Parathyroid adenoma (tissue), 2 donors: ENCODE measurements at regions not wholly inside any gene's neighbourhood (a gene's known extent, or its start where the extent isn't known, plus 50 kb on each side); places are given as distances from the start of the nearest gene placed in this dataset.

ENCODE experiments used
- H2AFZ ChIP-seq: fragments of 300-600 bp; sonication (generic); one replicate; pipeline ENCODE4 v1.7.0; 2017; ENCODE audit warnings: antibody characterized with exemption, mild to moderate bottlenecking
- H3K27ac ChIP-seq: fragments of 300-600 bp; sonication (generic); one replicate; pipeline ENCODE4 v1.7.0; 2017
- H3K27me3 ChIP-seq: fragments of 300-600 bp; sonication (generic); one replicate; pipeline ENCODE4 v1.7.0; 2017; ENCODE audit warnings: low read length; ENCODE audit not compliant: control insufficient read depth, insufficient read depth
- H3K36me3 ChIP-seq: fragments of 300-600 bp; sonication (generic); one replicate; pipeline ENCODE4 v1.7.0; 2017; ENCODE audit warnings: low read length; ENCODE audit not compliant: control insufficient read depth, insufficient read depth
- H3K4me1 ChIP-seq: fragments of 300-600 bp; sonication (generic); one replicate; pipeline ENCODE4 v1.7.0; 2017; ENCODE audit warnings: control low read depth
- H3K4me2 ChIP-seq: fragments of 300-600 bp; sonication (generic); one replicate; pipeline ENCODE4 v1.7.0; 2017; ENCODE audit warnings: low read length
- H3K4me3 ChIP-seq: fragments of 300-600 bp; sonication (generic); one replicate; pipeline ENCODE4 v1.7.0; 2017; ENCODE audit warnings: low read depth, low read length
- H3K79me2 ChIP-seq: fragments of 300-600 bp; sonication (generic); one replicate; pipeline ENCODE4 v1.7.0; 2017; ENCODE audit warnings: control low read depth
- H3K9ac ChIP-seq: fragments of 300-600 bp; sonication (generic); one replicate; pipeline ENCODE4 v1.7.0; 2017; ENCODE audit warnings: mild to moderate bottlenecking
- H3K9me3 ChIP-seq: fragments of 300-600 bp; sonication (generic); one replicate; pipeline ENCODE4 v1.7.0; 2017; ENCODE audit warnings: low read length; ENCODE audit not compliant: control insufficient read depth
- CTCF ChIP-seq: fragments of 300-600 bp; sonication (generic); IDR thresholded peaks from one replicate; pipeline ENCODE4 v1.7.0; 2017; ENCODE audit warnings: antibody characterized with exemption, mild to moderate bottlenecking
- donor health status: primary hyperparathyroidism.

GRCh38 chr5:6006838-6007314, 371.5 kb downstream of the MED10 start:
- no peaks in the 10 kb centered on the region for H3K79me2 ChIP-seq
- no peak overlapping the region for H3K4me3 ChIP-seq
- H3K9me3 ChIP-seq = no peaks in the 10 kb centered on the region
- H3K27ac ChIP-seq = no peak overlapping the region
- no peak overlapping the region for H3K4me2 ChIP-seq
- H2AFZ ChIP-seq = no peak overlapping the region
- H3K4me1 ChIP-seq = no peaks in the 10 kb centered on the region
- TF ChIP-seq CTCF = no peak
- H3K27me3 ChIP-seq = no peaks in the 10 kb centered on the region
- H3K36me3 ChIP-seq = no peaks in the 10 kb centered on the region
- H3K9ac ChIP-seq = no peak overlapping the region

GRCh38 chr5:6003040-6003825, 375.1 kb downstream of the MED10 start:
- no peak overlapping the region for H3K27ac ChIP-seq
- no peaks in the 10 kb centered on the region for H3K79me2 ChIP-seq
- H3K4me1 ChIP-seq = no peaks in the 10 kb centered on the region
- H3K36me3 ChIP-seq = no peaks in the 10 kb centered on the region
- no peak overlapping the region for H3K9ac ChIP-seq
- no peaks in the 10 kb centered on the region for H3K9me3 ChIP-seq
- no peak for TF ChIP-seq CTCF
- no peak overlapping the region for H3K4me2 ChIP-seq
- no peak overlapping the region for H3K4me3 ChIP-seq
- no peaks in the 10 kb centered on the region for H3K27me3 ChIP-seq
- H2AFZ ChIP-seq = no peak overlapping the region

GRCh38 chr5:6000867-6001266, 377.5 kb downstream of the MED10 start:
- no peaks in the 10 kb centered on the region for H3K4me1 ChIP-seq
- H3K9me3 ChIP-seq = no peaks in the 10 kb centered on the region
- H3K27me3 ChIP-seq = no peaks in the 10 kb centered on the region
- TF ChIP-seq CTCF = no peak
- no peak overlapping the region for H3K27ac ChIP-seq
- no peak overlapping the region for H3K4me3 ChIP-seq
- H3K36me3 ChIP-seq = no peaks in the 10 kb centered on the region
- H2AFZ ChIP-seq = no peak overlapping the region
- H3K79me2 ChIP-seq = no peaks in the 10 kb centered on the region
- H3K9ac ChIP-seq = no peak overlapping the region
- H3K4me2 ChIP-seq = no peak overlapping the region

- TF ChIP-seq CTCF = no peak
- no peaks in the 10 kb centered on the region for H3K27me3 ChIP-seq
- no peak overlapping the region for H3K9ac ChIP-seq
- no peak overlapping the region for H3K4me3 ChIP-seq
- no peaks in the 10 kb centered on the region for H3K36me3 ChIP-seq
- no peaks in the 10 kb centered on the region for H3K9me3 ChIP-seq
- no peak overlapping the region for H3K4me2 ChIP-seq
- no peaks in the 10 kb centered on the region for H3K79me2 ChIP-seq
- no peak overlapping the region for H2AFZ ChIP-seq
- H3K27ac ChIP-seq = no peak overlapping the region
- H3K4me1 ChIP-seq = no peaks in the 10 kb centered on the region
Measured at GRCh38 chr5:5995819-5996218, 382.5 kb downstream of the MED10 start.
